ENCODE measurements at regions not wholly inside any gene's neighbourhood (a gene's known extent, or its start where the extent isn't known, plus 50 kb on each side); places are given as distances from the start of the nearest gene placed in this dataset.

DNA sequence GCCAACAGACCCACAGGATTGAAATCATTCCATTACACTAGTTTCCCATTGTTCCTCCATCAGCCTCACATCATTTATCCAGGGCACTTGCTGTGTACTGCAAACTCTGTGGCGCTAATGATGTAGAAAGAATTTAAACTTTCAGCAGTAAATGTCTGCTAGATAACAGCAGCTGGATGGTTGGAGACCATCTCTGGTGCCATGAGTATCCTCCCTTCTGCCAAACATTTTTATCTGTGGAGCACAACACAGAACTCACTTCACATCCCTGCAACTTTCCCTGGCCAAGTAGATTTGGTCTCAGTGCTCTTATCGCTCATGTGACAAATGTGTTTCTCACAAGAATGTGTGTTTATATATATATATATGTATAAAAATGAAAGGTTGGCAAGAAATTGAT is 481.9 kb downstream of the FGF9 start:
- Histone ChIP-seq H3K36me3 (ENCODE audit: control insufficient read depth, low read depth, low read length) (no peaks in the 10 kb centered on the region), H3K4me1 (ENCODE audit: control insufficient read depth, low read depth, low read length) (no peaks in the 10 kb centered on the region), H3K9me3 (ENCODE audit: control insufficient read depth, low read depth, low read length) (no peaks in the 10 kb centered on the region), H3K27me3 (ENCODE audit: control insufficient read depth, insufficient read depth, low read length) (no peaks in the 10 kb centered on the region), H3K27ac (ENCODE audit: low read length) (no peak overlapping the region), H3K9ac (ENCODE audit: low read length) (no peak overlapping the region), H3K4me3 (ENCODE audit: low read length) (no peak overlapping the region)

GRCh38 chr13:22154041-22154440 is 483.2 kb downstream of the FGF9 start:
- Histone ChIP-seq H3K4me1 (ENCODE audit: control insufficient read depth, low read depth, low read length) (no peaks in the 10 kb centered on the region), H3K27me3 (ENCODE audit: control insufficient read depth, insufficient read depth, low read length) (no peaks in the 10 kb centered on the region), H3K36me3 (ENCODE audit: control insufficient read depth, low read depth, low read length) (no peaks in the 10 kb centered on the region), H3K9ac (ENCODE audit: low read length) (no peak overlapping the region), H3K9me3 (ENCODE audit: control insufficient read depth, low read depth, low read length) (no peaks in the 10 kb centered on the region), H3K27ac (ENCODE audit: low read length) (no peak overlapping the region), H3K4me3 (ENCODE audit: low read length) (no peak overlapping the region)

- H3K9ac ChIP-seq (ENCODE audit: low read length) = no peak overlapping the region
- no peak overlapping the region for H3K4me3 ChIP-seq (ENCODE audit: low read length)
- H3K9me3 ChIP-seq (ENCODE audit: control insufficient read depth, low read depth, low read length) = no peaks in the 10 kb centered on the region
- H3K27me3 ChIP-seq (ENCODE audit: control insufficient read depth, insufficient read depth, low read length) = no peaks in the 10 kb centered on the region
- no peak overlapping the region for H3K27ac ChIP-seq (ENCODE audit: low read length)
- no peaks in the 10 kb centered on the region for H3K36me3 ChIP-seq (ENCODE audit: control insufficient read depth, low read depth, low read length)
- peaks cover 4% of the 10 kb centered on the region for H3K4me1 ChIP-seq (ENCODE audit: control insufficient read depth, low read depth, low read length)
Measured at GRCh38 chr13:22161871-22162270, 491.0 kb downstream of the FGF9 start.

- Histone ChIP-seq H3K9me3 (ENCODE audit: control insufficient read depth, low read depth, low read length) (no peaks in the 10 kb centered on the region), H3K36me3 (ENCODE audit: control insufficient read depth, low read depth, low read length) (no peaks in the 10 kb centered on the region), H3K27ac (ENCODE audit: low read length) (no peak overlapping the region), H3K27me3 (ENCODE audit: control insufficient read depth, insufficient read depth, low read length) (no peaks in the 10 kb centered on the region), H3K4me3 (ENCODE audit: low read length) (no peak overlapping the region), H3K4me1 (ENCODE audit: control insufficient read depth, low read depth, low read length) (peaks cover 4% of the 10 kb centered on the region), H3K9ac (ENCODE audit: low read length) (no peak overlapping the region)
Measured at GRCh38 chr13:22162889-22163288, 492.0 kb downstream of the FGF9 start.

DNA sequence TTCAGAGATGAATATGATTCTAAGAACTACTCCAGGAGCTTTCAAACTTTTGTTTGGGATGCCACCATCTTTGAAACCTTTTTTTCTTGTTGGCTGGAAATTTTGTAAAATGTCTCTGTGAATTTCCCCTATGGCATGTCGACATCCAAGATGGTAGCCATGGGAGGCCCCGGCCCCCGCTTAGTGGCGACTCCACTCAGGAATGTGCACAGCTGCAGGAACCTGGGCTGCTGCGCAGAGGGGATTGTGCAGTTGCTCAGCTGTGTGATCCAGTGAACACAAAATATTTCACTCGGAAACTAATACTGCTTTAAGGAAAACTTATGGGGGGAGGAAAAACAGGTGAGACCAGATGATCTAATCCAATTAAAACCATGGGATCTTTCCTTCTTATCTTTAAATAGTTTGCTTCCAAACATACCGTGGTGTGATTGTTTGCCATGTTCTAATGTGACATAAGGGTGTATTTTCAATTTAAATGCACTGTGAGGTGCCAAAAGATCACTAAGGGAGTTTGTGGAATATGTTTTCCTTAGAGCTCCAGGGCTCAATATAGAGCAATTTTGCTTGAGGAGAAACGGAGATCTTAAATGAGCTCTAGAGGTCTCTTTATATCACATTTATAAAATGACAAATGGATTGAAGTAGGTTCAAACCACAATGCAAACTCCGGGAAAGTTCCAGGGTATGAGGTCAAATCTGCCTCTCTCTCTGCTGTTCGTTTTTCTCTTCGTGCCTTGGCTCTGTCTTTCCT is 497.7 kb downstream of the FGF9 start:
- Histone ChIP-seq H3K4me1 (ENCODE audit: control insufficient read depth, low read depth, low read length) (no peaks in the 10 kb centered on the region), H3K27me3 (ENCODE audit: control insufficient read depth, insufficient read depth, low read length) (no peaks in the 10 kb centered on the region), H3K9ac (ENCODE audit: low read length) (no peak overlapping the region), H3K4me3 (ENCODE audit: low read length) (no peak overlapping the region), H3K9me3 (ENCODE audit: control insufficient read depth, low read depth, low read length) (no peaks in the 10 kb centered on the region), H3K36me3 (ENCODE audit: control insufficient read depth, low read depth, low read length) (no peaks in the 10 kb centered on the region), H3K27ac (ENCODE audit: low read length) (no peak overlapping the region)

- Histone ChIP-seq H3K9ac (ENCODE audit: low read length) (no peak overlapping the region), H3K4me3 (ENCODE audit: low read length) (no peak overlapping the region), H3K9me3 (ENCODE audit: control insufficient read depth, low read depth, low read length) (no peaks in the 10 kb centered on the region), H3K4me1 (ENCODE audit: control insufficient read depth, low read depth, low read length) (no peaks in the 10 kb centered on the region), H3K36me3 (ENCODE audit: control insufficient read depth, low read depth, low read length) (no peaks in the 10 kb centered on the region), H3K27ac (ENCODE audit: low read length) (no peak overlapping the region), H3K27me3 (ENCODE audit: control insufficient read depth, insufficient read depth, low read length) (no peaks in the 10 kb centered on the region)
Measured at GRCh38 chr13:22169473-22169872, 498.6 kb downstream of the FGF9 start.

DNA sequence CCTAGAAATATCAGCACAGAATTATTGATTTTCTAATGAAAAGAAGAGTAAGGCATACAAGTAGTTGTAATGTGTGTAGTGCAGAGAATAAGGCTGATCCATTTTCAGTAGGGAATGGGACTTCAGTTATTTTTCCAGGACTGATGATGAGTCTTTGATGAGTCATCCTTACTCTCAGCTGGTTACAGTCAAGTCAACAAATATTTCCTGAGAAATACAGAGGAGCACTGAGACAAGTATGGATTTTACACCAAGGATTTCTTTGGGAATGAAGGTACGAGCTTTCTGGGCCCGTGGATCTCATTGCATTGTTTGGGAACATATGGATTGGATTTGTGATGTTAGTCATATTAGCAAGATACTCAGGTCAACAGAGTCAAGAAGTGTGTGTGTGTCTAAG is 502.7 kb downstream of the FGF9 start:
- Histone ChIP-seq H3K4me3 (ENCODE audit: low read length) (no peak overlapping the region), H3K27me3 (ENCODE audit: control insufficient read depth, insufficient read depth, low read length) (no peaks in the 10 kb centered on the region), H3K9me3 (ENCODE audit: control insufficient read depth, low read depth, low read length) (no peaks in the 10 kb centered on the region), H3K9ac (ENCODE audit: low read length) (no peak overlapping the region), H3K4me1 (ENCODE audit: control insufficient read depth, low read depth, low read length) (no peaks in the 10 kb centered on the region), H3K27ac (ENCODE audit: low read length) (no peak overlapping the region), H3K36me3 (ENCODE audit: control insufficient read depth, low read depth, low read length) (no peaks in the 10 kb centered on the region)

GRCh38 chr13:22175241-22175640 is 504.4 kb downstream of the FGF9 start:
- no peak overlapping the region for H3K27ac ChIP-seq (ENCODE audit: low read length)
- no peaks in the 10 kb centered on the region for H3K4me1 ChIP-seq (ENCODE audit: control insufficient read depth, low read depth, low read length)
- no peaks in the 10 kb centered on the region for H3K27me3 ChIP-seq (ENCODE audit: control insufficient read depth, insufficient read depth, low read length)
- H3K4me3 ChIP-seq (ENCODE audit: low read length) = no peak overlapping the region
- no peak overlapping the region for H3K9ac ChIP-seq (ENCODE audit: low read length)
- H3K9me3 ChIP-seq (ENCODE audit: control insufficient read depth, low read depth, low read length) = no peaks in the 10 kb centered on the region
- H3K36me3 ChIP-seq (ENCODE audit: control insufficient read depth, low read depth, low read length) = no peaks in the 10 kb centered on the region

DNA sequence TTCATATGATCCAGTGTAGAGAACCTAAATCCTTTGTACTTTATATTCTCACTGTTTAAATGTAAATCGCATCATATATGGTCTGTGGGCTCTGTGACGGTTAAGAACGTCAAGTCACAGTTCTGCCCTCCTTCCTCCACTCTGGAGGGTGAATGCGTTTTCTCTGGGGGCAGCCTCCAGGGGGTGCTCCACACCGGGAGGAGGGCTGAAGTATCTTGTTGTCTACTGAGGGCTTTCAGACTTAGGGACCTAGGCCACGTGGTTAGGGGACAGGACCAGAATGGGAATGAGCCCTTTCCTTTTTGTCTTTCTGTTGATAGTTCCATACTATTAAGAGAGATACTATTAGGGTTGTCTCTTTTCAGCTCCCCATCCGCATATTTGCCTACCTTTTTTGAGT is 504.9 kb downstream of the FGF9 start:
- Histone ChIP-seq H3K36me3 (ENCODE audit: control insufficient read depth, low read depth, low read length) (no peaks in the 10 kb centered on the region), H3K4me1 (ENCODE audit: control insufficient read depth, low read depth, low read length) (no peaks in the 10 kb centered on the region), H3K27ac (ENCODE audit: low read length) (no peak overlapping the region), H3K9ac (ENCODE audit: low read length) (no peak overlapping the region), H3K9me3 (ENCODE audit: control insufficient read depth, low read depth, low read length) (no peaks in the 10 kb centered on the region), H3K4me3 (ENCODE audit: low read length) (no peak overlapping the region), H3K27me3 (ENCODE audit: control insufficient read depth, insufficient read depth, low read length) (no peaks in the 10 kb centered on the region)

DNA sequence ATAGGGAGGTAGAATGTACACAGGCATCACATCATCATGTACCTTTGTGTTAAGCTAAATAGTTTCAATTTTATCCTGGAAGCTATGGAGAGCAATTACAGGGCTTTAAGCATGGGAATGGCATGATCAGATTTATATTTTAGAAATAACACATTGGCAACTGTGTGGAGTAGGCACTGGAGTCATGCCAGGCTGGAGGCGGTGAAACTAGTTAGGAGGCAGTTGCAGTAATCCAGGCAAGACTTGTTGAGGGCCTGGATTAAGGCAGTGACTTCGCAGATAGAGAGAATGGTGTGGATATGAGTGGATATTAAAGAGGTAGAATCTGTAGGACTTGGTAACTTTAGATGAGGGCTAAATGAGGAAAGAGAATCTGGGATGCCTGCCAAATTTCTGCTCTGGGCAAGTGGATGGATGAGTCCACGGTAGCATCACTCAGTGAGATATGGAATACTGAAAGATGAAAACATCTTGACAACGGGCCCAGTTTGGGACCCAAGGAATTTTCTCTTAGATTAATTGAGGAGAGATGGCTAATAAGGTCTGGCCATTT is 506.2 kb downstream of the FGF9 start:
- Histone ChIP-seq H3K27ac (ENCODE audit: low read length) (no peak overlapping the region), H3K4me3 (ENCODE audit: low read length) (no peak overlapping the region), H3K4me1 (ENCODE audit: control insufficient read depth, low read depth, low read length) (no peaks in the 10 kb centered on the region), H3K27me3 (ENCODE audit: control insufficient read depth, insufficient read depth, low read length) (no peaks in the 10 kb centered on the region), H3K36me3 (ENCODE audit: control insufficient read depth, low read depth, low read length) (no peaks in the 10 kb centered on the region), H3K9ac (ENCODE audit: low read length) (no peak overlapping the region), H3K9me3 (ENCODE audit: control insufficient read depth, low read depth, low read length) (no peaks in the 10 kb centered on the region)

GRCh38 chr13:22178878-22179277 is 508.0 kb downstream of the FGF9 start:
- Histone ChIP-seq H3K4me1 (ENCODE audit: control insufficient read depth, low read depth, low read length) (no peaks in the 10 kb centered on the region), H3K36me3 (ENCODE audit: control insufficient read depth, low read depth, low read length) (no peaks in the 10 kb centered on the region), H3K27me3 (ENCODE audit: control insufficient read depth, insufficient read depth, low read length) (no peaks in the 10 kb centered on the region), H3K9ac (ENCODE audit: low read length) (no peak overlapping the region), H3K27ac (ENCODE audit: low read length) (no peak overlapping the region), H3K4me3 (ENCODE audit: low read length) (no peak overlapping the region), H3K9me3 (ENCODE audit: control insufficient read depth, low read depth, low read length) (no peaks in the 10 kb centered on the region)

DNA sequence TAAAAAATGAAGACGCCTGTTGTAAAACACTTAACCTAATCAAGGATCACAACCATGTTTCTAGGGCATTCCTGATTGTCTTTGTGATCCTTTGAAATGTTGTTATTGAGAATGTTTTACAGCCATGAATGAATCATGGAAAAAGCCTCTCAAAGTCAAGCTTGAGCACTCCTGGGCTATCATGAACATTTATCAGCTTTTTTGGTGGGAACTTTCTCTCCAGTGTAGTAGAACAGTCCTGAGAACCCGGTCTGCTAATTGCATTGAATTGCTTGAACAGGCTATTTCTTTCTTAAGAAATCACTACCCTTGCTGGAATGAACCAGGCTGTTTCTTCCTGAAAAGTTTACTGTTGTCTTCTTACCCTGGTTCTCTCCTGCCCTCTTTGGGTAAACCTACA is 516.5 kb downstream of the FGF9 start:
- Histone ChIP-seq H3K9ac (ENCODE audit: low read length) (no peak overlapping the region), H3K36me3 (ENCODE audit: control insufficient read depth, low read depth, low read length) (no peaks in the 10 kb centered on the region), H3K27me3 (ENCODE audit: control insufficient read depth, insufficient read depth, low read length) (no peaks in the 10 kb centered on the region), H3K4me1 (ENCODE audit: control insufficient read depth, low read depth, low read length) (no peaks in the 10 kb centered on the region), H3K9me3 (ENCODE audit: control insufficient read depth, low read depth, low read length) (no peaks in the 10 kb centered on the region), H3K27ac (ENCODE audit: low read length) (no peak overlapping the region), H3K4me3 (ENCODE audit: low read length) (no peak overlapping the region)
